ENCODE measurements at regions not wholly inside any gene's neighbourhood (a gene's known extent, or its start where the extent isn't known, plus 50 kb on each side); places are given as distances from the start of the nearest gene placed in this dataset.
"Not testable (repeated sequence)": the region's sequence is repeated elsewhere in the genome, so short reads cannot be mapped to it uniquely, and the experiment has no call there.

DNA sequence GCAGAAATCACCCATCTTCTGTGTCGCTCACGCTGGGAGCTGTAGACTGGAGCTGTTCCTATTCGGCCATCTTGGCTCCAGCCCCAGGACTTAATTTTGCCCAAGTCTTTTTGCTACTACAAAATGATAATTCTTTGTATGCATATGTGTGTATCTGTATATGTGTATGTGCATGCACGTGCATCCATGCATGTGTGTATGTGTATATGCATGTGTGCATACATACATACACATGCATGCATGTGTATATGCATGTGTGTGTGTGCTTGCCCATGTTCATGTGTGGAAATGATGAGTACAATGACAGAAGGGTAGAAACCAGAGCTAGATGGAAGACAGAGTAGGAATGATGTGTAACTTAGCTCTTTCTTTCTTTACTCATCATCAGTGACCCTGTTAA is 497.9 kb upstream of the SPRED2 start:
- H3K36me3 ChIP-seq (replicated peaks; ENCODE audit: insufficient read depth, low read depth), result no peaks in the 10 kb centered on the region
- no peaks in the 10 kb centered on the region for H4K20me1 ChIP-seq (ENCODE audit: insufficient read depth, poor library complexity, severe bottlenecking)
- 99% methylated on average over 4 of the region's 4 CpGs for WGBS (ENCODE audit: low lambda C conversion rate, missing lambda C conversion rate)
- H2AFZ ChIP-seq, result no peak overlapping the region
- H3K27me3 ChIP-seq, result no peaks in the 10 kb centered on the region
- no peak overlapping the region for H3K4me3 ChIP-seq
- no peaks in the 10 kb centered on the region for H3K79me2 ChIP-seq
- no peak overlapping the region for H3K27ac ChIP-seq
- no peaks in the 10 kb centered on the region for H3K9me2 ChIP-seq (replicated peaks; ENCODE audit: insufficient read depth)
- no peaks in the 10 kb centered on the region for H3K9me3 ChIP-seq (ENCODE audit: low read depth)
- DNase-seq (ENCODE audit: low spot score), result no peak
- TF ChIP-seq EZH2 (IDR thresholded peaks at IDR 0.05; ENCODE audit: borderline replicate concordance) (no peak), EZH2phosphoT487 (IDR thresholded peaks at IDR 0.05; ENCODE audit: low read depth, severe bottlenecking, unreplicated experiment) (no peak)
- TF ChIP-seq, protein P1, sequence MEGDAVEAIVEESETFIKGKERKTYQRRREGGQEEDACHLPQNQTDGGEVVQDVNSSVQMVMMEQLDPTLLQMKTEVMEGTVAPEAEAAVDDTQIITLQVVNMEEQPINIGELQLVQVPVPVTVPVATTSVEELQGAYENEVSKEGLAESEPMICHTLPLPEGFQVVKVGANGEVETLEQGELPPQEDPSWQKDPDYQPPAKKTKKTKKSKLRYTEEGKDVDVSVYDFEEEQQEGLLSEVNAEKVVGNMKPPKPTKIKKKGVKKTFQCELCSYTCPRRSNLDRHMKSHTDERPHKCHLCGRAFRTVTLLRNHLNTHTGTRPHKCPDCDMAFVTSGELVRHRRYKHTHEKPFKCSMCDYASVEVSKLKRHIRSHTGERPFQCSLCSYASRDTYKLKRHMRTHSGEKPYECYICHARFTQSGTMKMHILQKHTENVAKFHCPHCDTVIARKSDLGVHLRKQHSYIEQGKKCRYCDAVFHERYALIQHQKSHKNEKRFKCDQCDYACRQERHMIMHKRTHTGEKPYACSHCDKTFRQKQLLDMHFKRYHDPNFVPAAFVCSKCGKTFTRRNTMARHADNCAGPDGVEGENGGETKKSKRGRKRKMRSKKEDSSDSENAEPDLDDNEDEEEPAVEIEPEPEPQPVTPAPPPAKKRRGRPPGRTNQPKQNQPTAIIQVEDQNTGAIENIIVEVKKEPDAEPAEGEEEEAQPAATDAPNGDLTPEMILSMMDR (IDR thresholded peaks at IDR 0.05; ENCODE audit: poor library complexity), result no peak
- H3K4me1 ChIP-seq (ENCODE audit: insufficient read depth), result no peaks in the 10 kb centered on the region
- H3K4me2 ChIP-seq, result no peak overlapping the region

DNA sequence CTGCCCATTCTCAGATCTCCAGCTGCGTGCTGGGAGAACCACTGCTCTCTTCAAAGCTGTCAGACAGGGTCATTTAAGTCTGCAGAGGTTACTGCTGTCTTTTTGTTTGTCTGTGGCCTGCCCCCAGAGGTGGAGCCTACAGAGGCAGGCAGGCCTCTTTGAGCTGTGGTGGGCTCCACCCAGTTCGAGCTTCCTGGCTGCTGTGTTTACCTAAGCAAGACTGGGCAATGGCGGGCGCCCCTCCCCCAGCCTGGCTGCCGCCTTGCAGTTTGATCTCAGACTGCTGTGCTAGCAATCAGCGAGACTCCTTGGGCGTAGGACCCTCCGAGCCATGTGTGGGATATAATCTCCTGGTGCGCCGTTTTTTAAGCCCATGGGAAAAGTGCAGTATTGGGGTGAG is 497.3 kb upstream of the SPRED2 start:
- H3K36me3 ChIP-seq (replicated peaks; ENCODE audit: insufficient read depth, low read depth); H3K27me3 ChIP-seq; H3K9me3 ChIP-seq (ENCODE audit: low read depth); H3K79me2 ChIP-seq; H3K4me3 ChIP-seq; H3K27ac ChIP-seq; DNase-seq (ENCODE audit: low spot score); H2AFZ ChIP-seq; H4K20me1 ChIP-seq (ENCODE audit: insufficient read depth, poor library complexity, severe bottlenecking); H3K9me2 ChIP-seq (replicated peaks; ENCODE audit: insufficient read depth); H3K4me1 ChIP-seq (ENCODE audit: insufficient read depth); H3K4me2 ChIP-seq: not testable (repeated sequence)
- 77% methylated on average over 10 of the region's 10 CpGs for WGBS (ENCODE audit: low lambda C conversion rate, missing lambda C conversion rate)

DNA sequence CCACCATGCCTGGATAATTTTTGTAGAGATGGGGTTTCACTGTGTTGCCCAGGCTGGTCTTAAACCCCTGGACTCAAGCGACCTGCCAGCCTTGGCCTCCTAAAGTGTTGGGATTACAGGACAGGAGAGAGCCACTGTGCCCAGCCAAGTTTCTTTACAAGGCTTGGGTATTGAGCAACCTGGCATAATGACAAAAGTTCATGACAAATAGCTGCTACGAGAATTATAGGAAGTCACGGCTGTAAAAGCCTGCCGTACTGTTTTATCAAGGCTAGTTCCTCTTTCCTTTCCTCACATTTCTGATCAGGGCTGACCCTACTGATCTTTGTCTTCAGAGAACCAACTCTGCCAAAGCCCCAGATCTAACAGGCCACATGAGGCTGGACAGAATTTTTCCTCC is 490.4 kb upstream of the SPRED2 start:
- DNase-seq (ENCODE audit: low spot score), result no peak
- Histone ChIP-seq H3K27me3 (no peaks in the 10 kb centered on the region), H3K27ac (no peak overlapping the region), H3K4me1 (ENCODE audit: insufficient read depth) (no peaks in the 10 kb centered on the region), H2AFZ (no peak overlapping the region), H4K20me1 (ENCODE audit: insufficient read depth, poor library complexity, severe bottlenecking) (no peaks in the 10 kb centered on the region), H3K79me2 (no peaks in the 10 kb centered on the region), H3K36me3 (replicated peaks; ENCODE audit: insufficient read depth, low read depth) (no peaks in the 10 kb centered on the region), H3K4me2 (no peak overlapping the region), H3K9me2 (replicated peaks; ENCODE audit: insufficient read depth) (no peaks in the 10 kb centered on the region), H3K4me3 (no peak overlapping the region), H3K9me3 (ENCODE audit: low read depth) (no peaks in the 10 kb centered on the region)
- TF ChIP-seq, protein P1 (IDR thresholded peaks at IDR 0.05; ENCODE audit: poor library complexity), result no peak
- TF ChIP-seq EZH2phosphoT487 (IDR thresholded peaks at IDR 0.05; ENCODE audit: low read depth, severe bottlenecking, unreplicated experiment), result no peak
- TF ChIP-seq EZH2 (IDR thresholded peaks at IDR 0.05; ENCODE audit: borderline replicate concordance), result no peak
- 91% methylated on average over 4 of the region's 4 CpGs for WGBS (ENCODE audit: low lambda C conversion rate, missing lambda C conversion rate)

DNA sequence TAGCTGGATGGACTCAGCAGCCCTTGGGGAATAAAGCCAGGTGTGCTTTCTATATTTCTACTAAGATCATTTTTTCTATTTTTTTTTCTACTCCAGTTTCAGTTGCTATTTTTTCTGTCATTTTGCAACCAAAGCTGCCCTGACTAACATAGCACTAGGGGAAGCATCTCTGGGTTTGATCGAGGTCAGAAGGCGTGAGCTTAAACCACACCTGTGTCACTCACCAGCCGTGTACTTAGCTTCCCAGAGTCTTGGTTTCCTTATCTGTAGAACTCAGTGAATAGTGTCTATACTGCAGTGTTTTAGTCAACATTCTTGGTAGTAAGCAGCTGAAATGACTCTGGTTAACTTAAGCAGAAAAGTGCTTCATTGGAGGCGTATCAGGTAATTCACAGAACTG is 489.6 kb upstream of the SPRED2 start:
- no peak overlapping the region for H3K4me3 ChIP-seq
- no peaks in the 10 kb centered on the region for H3K9me2 ChIP-seq (replicated peaks; ENCODE audit: insufficient read depth)
- DNase-seq (ENCODE audit: low spot score), result no peak
- no peaks in the 10 kb centered on the region for H3K36me3 ChIP-seq (replicated peaks; ENCODE audit: insufficient read depth, low read depth)
- H3K4me2 ChIP-seq, result no peak overlapping the region
- H3K79me2 ChIP-seq, result no peaks in the 10 kb centered on the region
- TF ChIP-seq, protein P1 (IDR thresholded peaks at IDR 0.05; ENCODE audit: poor library complexity), result no peak
- TF ChIP-seq EZH2phosphoT487 (IDR thresholded peaks at IDR 0.05; ENCODE audit: low read depth, severe bottlenecking, unreplicated experiment), result no peak
- no peak for TF ChIP-seq EZH2 (IDR thresholded peaks at IDR 0.05; ENCODE audit: borderline replicate concordance)
- no peaks in the 10 kb centered on the region for H3K27me3 ChIP-seq
- no peak overlapping the region for H3K27ac ChIP-seq
- 65% methylated on average over 4 of the region's 4 CpGs for WGBS (ENCODE audit: low lambda C conversion rate, missing lambda C conversion rate)
- no peak overlapping the region for H2AFZ ChIP-seq
- no peaks in the 10 kb centered on the region for H3K9me3 ChIP-seq (ENCODE audit: low read depth)
- no peaks in the 10 kb centered on the region for H4K20me1 ChIP-seq (ENCODE audit: insufficient read depth, poor library complexity, severe bottlenecking)
- no peaks in the 10 kb centered on the region for H3K4me1 ChIP-seq (ENCODE audit: insufficient read depth)
